GM12891 (cell line): ENCODE measurements at regions not wholly inside any gene's neighbourhood (a gene's known extent, or its start where the extent isn't known, plus 50 kb on each side); places are given as distances from the start of the nearest gene placed in this dataset.

ENCODE experiments used
- DNase-seq: peaks from one replicate; pipeline ENCODE4 v3.0.0; 2011; ENCODE audit warnings: low spot score; ENCODE audit not compliant: insufficient read length
- FAIRE-seq: peaks from 2 replicates; lab custom pipeline; 2011; peaks lifted over from hg19 to GRCh38; lab: Jason Lieb, UNC
- PAX5 ChIP-seq: IDR thresholded peaks from 2 replicates; pipeline ENCODE4 v1.6.1; 2011; ENCODE audit warnings: low read length, moderate library complexity, mild to moderate bottlenecking; ENCODE audit not compliant: insufficient read depth, severe bottlenecking
- POLR2A ChIP-seq: IDR thresholded peaks from 2 replicates; pipeline ENCODE4 v1.6.1; 2011; ENCODE audit warnings: low read depth, low read length, control low read depth
- POLR2AphosphoS5 ChIP-seq: IDR thresholded peaks from 2 replicates; pipeline ENCODE4 v1.6.1; 2011; ENCODE audit warnings: low read depth, low read length, control low read depth
- POU2F2 ChIP-seq: IDR thresholded peaks from 2 replicates; pipeline ENCODE4 v1.6.1; 2011; ENCODE audit warnings: low read depth, mild to moderate bottlenecking, control low read depth, low read length, moderate library complexity
- SPI1 ChIP-seq: IDR thresholded peaks from 2 replicates; pipeline ENCODE4 v1.6.1; 2011; ENCODE audit warnings: low read depth, low read length, control low read depth
- TAF1 ChIP-seq: IDR thresholded peaks from 2 replicates; pipeline ENCODE4 v1.6.1; 2011; ENCODE audit warnings: low read depth, low read length, control low read depth

- no peak for TF ChIP-seq POLR2AphosphoS5
- TF ChIP-seq TAF1: no peak
- no peak for TF ChIP-seq POLR2A
- no peak for TF ChIP-seq PAX5
- no peak for TF ChIP-seq POU2F2
- no peak for TF ChIP-seq SPI1
- DNase-seq (no peak), FAIRE-seq (no peak)
These were observed 56.6 kb upstream of the APP start for GRCh38 chr21:26227130-26227529.

- DNase-seq (no peak), FAIRE-seq (no peak)
- TF ChIP-seq POLR2A: no peak
These were observed 56.2 kb upstream of the APP start for GRCh38 chr21:26226724-26227123.

- DNase-seq (no peak), FAIRE-seq (no peak)
- no peak for TF ChIP-seq POLR2AphosphoS5
- TF ChIP-seq TAF1: no peak
- no peak for TF ChIP-seq POLR2A
These were observed 54.5 kb upstream of the APP start for GRCh38 chr21:26225046-26225445.

- DNase-seq (no peak), FAIRE-seq (no peak)
- TF ChIP-seq PAX5: no peak
- TF ChIP-seq SPI1: no peak
- TF ChIP-seq POU2F2: no peak
- no peak for TF ChIP-seq POLR2AphosphoS5
- no peak for TF ChIP-seq TAF1
- TF ChIP-seq POLR2A: no peak
These were observed 53.8 kb upstream of the APP start for GRCh38 chr21:26224366-26224765.
